Stimulated activated memory B cell treated with anti-CD40 and anti-IgM and Interleukin-4, amounts not matched to agents 10 μg/mL and 1 μg/mL and 100 μg/mL, for 72 hours (primary cell): ENCODE measurements at regions not wholly inside any gene's neighbourhood (a gene's known extent, or its start where the extent isn't known, plus 50 kb on each side); places are given as distances from the start of the nearest gene placed in this dataset.
"Not testable (repeated sequence)": the region's sequence is repeated elsewhere in the genome, so short reads cannot be mapped to it uniquely, and the experiment has no call there.

Experiments used
- ATAC-seq: fragments of 150-1000 bp; cut with Tn5 transposase; 2 replicates; pipeline ENCODE4 v1.10.0; 2021
- H3K27ac Mint-ChIP-seq: one replicate; pipeline ENCODE4 v1.8.0; 2022; ENCODE audit warnings: mild to moderate bottlenecking, mixed read lengths
- H3K27me3 Mint-ChIP-seq: one replicate; pipeline ENCODE4 v1.8.0; 2022; ENCODE audit warnings: mixed read lengths
- H3K36me3 Mint-ChIP-seq: one replicate; pipeline ENCODE4 v1.8.0; 2022; ENCODE audit warnings: mixed read lengths
- H3K4me1 Mint-ChIP-seq: one replicate; pipeline ENCODE4 v1.8.0; 2022; ENCODE audit warnings: mixed read lengths
- H3K4me3 Mint-ChIP-seq: one replicate; pipeline ENCODE4 v1.8.0; 2022; ENCODE audit warnings: mild to moderate bottlenecking, moderate library complexity, mixed read lengths
- H3K9me3 Mint-ChIP-seq: one replicate; pipeline ENCODE4 v1.8.0; 2022; ENCODE audit warnings: mixed read lengths

DNA sequence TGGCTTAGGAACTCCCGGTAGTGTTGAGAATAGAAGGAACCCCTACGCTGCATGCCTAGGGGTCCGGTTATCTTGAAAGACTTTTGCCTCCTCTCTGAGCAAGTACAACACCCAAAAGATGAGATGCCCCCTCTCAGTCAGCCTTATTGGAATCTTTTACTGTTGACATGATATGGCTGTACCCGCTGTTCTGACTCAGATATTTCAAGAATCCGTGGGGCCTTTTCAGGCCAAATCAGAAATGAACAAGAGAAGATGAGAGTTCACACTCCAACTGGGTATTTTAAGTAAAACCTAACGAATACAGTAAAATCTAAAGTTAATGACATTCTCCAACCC, 164.2 kb downstream of the PPIAL4G start:
- H3K4me3 Mint-ChIP-seq = peak overlapping the region; percentile 98
- H3K27me3 Mint-ChIP-seq = no peaks in the 10 kb centered on the region
- H3K9me3 Mint-ChIP-seq = peaks cover 3% of the 10 kb centered on the region
- H3K27ac Mint-ChIP-seq = peak overlapping the region; percentile 95
- ATAC-seq = peak; percentile 34
- no peaks in the 10 kb centered on the region for H3K36me3 Mint-ChIP-seq
- peaks cover 33% of the 10 kb centered on the region for H3K4me1 Mint-ChIP-seq

DNA sequence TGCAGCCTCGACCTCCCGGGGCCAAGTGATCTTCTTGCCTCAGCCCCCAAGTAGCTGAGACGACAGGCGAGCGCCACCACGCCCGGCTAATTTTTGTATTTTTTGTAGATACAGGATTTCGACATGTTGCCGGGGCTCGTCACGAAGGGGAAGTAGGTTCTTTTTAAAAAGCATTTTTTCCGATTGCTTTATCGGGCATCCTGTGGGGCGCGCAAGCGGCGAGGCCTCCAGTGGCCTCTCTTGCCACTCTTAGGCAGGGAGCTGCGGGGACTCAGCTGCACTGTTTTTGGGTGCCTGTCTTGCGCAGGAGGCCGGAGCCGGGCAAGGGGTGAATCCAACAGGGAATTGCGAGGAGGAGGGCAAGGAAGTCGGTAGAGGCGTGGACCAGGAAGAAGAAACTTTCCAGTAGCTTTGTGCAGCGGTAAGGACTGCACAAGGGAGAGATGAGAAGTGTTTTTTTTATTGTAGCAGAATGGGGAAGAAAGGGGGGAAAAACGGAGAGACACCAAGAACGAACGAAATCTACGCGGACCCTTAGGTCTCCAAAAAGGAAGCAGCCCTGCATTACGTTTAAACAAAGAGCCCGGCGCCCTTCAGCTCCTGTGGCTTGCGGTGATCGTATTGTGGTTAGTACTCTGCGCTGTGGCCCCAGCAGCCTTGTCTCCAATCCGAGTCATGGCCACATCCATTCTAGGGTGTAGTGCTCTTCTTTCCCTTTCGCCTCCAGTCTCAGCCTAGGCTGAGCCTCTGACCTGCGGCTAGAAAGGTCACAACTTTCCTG, 164.8 kb downstream of the PPIAL4G start:
- Mint-ChIP-seq H3K4me3 (peak overlapping the region; percentile 98), H3K9me3 (peaks cover 3% of the 10 kb centered on the region), H3K27me3 (no peaks in the 10 kb centered on the region)

DNA sequence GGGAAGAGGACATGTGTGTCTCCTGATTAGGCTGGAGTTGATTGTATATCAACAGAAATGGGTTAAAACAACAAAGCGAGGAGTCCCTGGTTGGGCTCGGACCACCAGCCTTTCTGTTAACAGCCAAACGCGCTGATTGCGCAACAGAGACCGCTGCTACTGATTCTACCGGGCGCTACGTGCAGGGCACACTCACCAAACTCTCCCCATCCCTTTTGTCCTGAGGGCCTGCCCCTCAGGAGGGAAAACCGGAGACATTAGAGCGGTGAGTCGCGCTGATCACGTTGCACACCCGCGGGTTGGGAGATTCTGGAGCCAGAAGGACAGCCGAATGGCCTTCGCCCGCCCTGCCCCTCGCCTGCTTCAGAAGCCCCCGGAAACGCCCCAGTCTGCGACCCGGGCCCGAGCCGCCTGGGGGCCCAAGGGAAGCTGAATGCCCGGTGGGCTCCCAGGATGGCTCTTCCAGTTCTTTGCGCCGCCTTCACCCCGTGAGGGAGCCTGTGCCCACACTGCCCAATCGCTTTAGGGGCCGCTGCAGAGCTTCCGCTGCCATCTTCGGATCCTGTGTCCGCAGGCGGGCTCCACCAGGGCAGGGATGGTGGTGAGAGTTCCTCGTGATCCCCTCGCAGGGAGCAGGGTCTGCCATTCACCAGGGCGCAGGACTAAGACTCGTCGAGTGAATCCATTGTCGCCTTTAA, 165.4 kb upstream of the NBPF11 start:
- H3K4me3 Mint-ChIP-seq = peak overlapping the region; percentile 98
- H3K4me1 Mint-ChIP-seq = peaks cover 33% of the 10 kb centered on the region
- H3K27ac Mint-ChIP-seq = peak overlapping the region; percentile 95
- peaks cover 3% of the 10 kb centered on the region for H3K9me3 Mint-ChIP-seq
- H3K36me3 Mint-ChIP-seq = no peaks in the 10 kb centered on the region
- H3K27me3 Mint-ChIP-seq = no peaks in the 10 kb centered on the region
- no peak for ATAC-seq

More for the DNA sequence above, 164.8 kb downstream of the PPIAL4G start:
- Mint-ChIP-seq H3K27ac (peak overlapping the region; percentile 95), H3K4me1 (peaks cover 33% of the 10 kb centered on the region), H3K36me3 (no peaks in the 10 kb centered on the region)
- ATAC-seq = peak; percentile 79

DNA sequence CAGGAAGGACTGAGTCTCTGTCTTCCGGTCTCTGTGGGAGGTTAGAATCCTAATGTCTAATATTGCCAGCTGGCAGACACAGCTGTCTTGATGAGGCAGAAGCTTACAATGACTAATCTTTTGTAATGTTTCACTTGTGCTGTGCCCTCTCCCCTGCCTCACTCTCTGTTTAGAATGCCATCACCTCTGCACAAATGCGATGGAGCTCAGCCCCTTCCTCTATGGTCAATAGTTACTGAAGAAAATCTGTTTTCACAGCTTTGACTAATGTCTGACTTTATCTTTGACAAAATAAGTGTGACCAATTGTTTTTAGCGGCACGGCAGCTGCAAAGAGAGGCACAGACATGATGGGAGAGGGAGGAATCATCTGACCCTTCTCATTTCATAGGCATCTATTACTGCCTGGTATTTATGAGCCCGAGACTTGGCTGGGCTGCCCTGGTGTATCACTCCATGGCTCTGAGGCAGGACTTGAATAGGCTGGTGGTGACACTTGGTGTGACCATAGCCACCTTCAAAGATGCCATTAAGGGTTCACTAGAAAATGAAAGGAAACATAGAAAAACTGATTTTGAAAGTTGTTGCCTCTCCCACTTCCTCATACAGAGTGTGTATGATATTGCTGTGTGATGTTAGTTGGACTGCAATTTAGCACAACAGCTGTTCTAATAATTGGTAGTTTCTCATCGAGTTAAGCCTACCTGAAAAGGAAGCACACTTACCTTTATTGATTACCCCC, 163.2 kb upstream of the NBPF11 start:
- Mint-ChIP-seq H3K27ac (peak overlapping the region; percentile 67), H3K9me3 (peaks cover 7% of the 10 kb centered on the region), H3K4me3 (no peak overlapping the region), H3K27me3 (no peaks in the 10 kb centered on the region), H3K36me3 (no peaks in the 10 kb centered on the region), H3K4me1 (peaks cover 33% of the 10 kb centered on the region)
- ATAC-seq = peak; percentile 89

DNA sequence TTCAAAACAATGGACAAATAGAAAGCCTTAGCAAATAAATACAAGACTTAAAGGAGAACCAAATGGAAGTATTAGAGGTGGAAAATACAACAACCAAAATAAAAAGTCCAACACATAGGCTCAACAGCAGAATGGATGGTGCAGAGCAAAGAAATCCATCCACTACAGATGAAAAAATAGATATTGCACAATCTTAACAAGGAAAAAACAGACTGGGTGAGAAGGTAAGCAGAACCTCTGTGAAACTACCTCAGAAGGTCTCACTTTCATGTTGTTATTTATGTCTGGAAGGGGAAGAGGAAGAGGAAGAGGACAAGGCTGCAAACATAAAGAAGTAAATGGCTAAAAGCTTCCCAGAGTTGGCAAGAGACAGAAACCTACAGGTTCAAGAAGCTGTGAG, 158.7 kb upstream of the NBPF11 start:
- Mint-ChIP-seq H3K36me3 (no peaks in the 10 kb centered on the region), H3K4me3 (no peak overlapping the region), H3K27me3 (peaks cover 18% of the 10 kb centered on the region), H3K4me1 (peaks cover 24% of the 10 kb centered on the region), H3K9me3 (peaks cover 7% of the 10 kb centered on the region), H3K27ac (no peak overlapping the region)
- ATAC-seq = no peak

DNA sequence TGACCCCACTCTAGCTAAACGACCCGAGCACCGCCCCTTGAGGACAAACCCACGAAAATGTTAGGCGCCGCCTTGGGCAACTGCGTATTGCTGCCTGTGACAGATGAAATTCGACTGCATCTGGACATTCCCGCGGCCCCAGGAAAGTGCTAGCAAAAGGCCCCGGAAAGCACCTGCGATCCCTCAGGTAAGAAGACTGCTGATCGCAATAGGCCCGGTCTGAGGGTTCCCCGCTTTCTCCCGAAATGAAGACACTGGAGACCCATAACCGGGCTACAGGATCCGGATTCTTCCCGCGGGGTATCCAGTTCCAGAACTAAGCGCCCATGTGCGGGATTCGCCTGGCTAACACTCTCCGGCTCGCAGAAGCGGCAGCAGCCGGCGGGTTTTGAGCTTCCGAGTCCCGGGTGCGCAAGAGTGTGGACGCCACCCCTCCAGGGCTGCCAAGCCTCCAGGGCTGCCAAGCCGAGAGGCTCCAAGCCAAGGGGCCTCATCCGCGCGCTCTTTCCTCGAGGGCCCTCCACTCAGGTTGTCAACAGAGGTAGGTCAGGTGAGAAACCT, 157.9 kb upstream of the NBPF11 start:
- H3K4me1 Mint-ChIP-seq = peaks cover 16% of the 10 kb centered on the region
- no peaks in the 10 kb centered on the region for H3K36me3 Mint-ChIP-seq
- peaks cover 7% of the 10 kb centered on the region for H3K9me3 Mint-ChIP-seq

DNA sequence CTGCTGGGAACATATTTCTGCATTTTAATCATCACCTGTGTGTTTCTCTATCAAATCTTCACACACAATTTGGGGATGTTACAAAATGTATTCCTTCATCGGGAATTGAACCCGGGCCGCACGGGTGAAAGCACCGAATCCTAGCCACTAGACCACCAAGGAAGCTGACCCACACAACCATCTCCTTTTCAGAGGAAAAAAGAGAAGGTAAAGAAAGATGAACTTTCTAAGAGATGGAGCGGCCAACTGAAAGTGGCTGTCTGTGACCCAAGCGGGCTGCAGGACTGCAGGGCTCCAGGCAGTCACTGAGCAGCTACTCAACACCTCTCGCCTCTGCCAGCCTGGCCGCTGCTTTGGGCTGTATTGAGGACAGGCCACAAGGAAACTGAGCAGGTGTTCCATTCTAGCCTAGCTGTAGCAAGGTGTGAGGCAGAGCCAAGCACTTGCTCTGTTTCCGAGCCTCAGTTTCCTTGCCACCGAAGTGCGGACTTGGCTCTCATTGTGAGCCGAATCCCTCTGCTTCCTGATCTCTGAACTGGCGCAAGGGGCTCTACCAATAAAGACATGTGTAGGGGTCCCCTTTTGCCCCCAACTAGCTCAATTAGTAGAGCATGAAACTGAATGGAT, 156.9 kb upstream of the NBPF11 start:
- H3K36me3 Mint-ChIP-seq = no peaks in the 10 kb centered on the region
- H3K27me3 Mint-ChIP-seq = peaks cover 18% of the 10 kb centered on the region
- H3K4me3 Mint-ChIP-seq = no peak overlapping the region
- H3K4me1 Mint-ChIP-seq = peaks cover 17% of the 10 kb centered on the region
- ATAC-seq = no peak
- peaks cover 5% of the 10 kb centered on the region for H3K9me3 Mint-ChIP-seq
- no peak overlapping the region for H3K27ac Mint-ChIP-seq

More for the DNA sequence above, 157.9 kb upstream of the NBPF11 start:
- Mint-ChIP-seq H3K4me3 (no peak overlapping the region), H3K27me3 (peaks cover 18% of the 10 kb centered on the region), H3K27ac (no peak overlapping the region)
- no peak for ATAC-seq

DNA sequence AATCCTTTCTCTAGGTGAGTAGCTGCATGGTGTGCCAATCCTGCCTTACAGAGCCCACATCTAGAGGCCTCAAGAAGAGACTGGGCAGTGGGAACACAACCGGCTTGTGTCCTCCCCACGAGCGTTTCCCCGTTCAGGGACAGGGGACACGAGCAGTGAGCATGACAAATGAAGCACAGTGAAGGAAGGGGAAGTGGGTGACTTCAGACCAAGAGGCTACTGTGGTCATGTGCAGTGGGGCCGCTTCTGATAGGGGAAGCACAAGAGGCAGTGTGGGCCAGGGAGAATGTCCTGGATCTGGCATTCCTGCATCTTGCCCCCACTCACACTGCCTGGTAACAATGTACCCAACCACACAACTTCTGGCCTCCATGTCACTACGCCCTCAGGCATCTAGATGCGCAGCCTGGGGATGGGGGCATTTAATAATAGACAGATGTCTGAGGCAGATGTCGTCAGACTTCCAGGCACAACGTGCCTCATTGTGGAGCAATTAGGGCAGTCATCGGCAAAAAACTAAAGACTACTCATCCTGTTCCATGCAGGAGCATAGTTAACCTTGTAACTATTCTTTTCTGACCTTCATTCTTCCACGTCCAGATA, 155.6 kb upstream of the NBPF11 start:
- peaks cover 5% of the 10 kb centered on the region for H3K9me3 Mint-ChIP-seq
- H3K27me3 Mint-ChIP-seq = peaks cover 18% of the 10 kb centered on the region
- H3K27ac Mint-ChIP-seq = peak overlapping the region; percentile 7
- peaks cover 26% of the 10 kb centered on the region for H3K4me1 Mint-ChIP-seq
- H3K36me3 Mint-ChIP-seq = no peaks in the 10 kb centered on the region
- ATAC-seq = peak; percentile 53
- H3K4me3 Mint-ChIP-seq = no peak overlapping the region

DNA sequence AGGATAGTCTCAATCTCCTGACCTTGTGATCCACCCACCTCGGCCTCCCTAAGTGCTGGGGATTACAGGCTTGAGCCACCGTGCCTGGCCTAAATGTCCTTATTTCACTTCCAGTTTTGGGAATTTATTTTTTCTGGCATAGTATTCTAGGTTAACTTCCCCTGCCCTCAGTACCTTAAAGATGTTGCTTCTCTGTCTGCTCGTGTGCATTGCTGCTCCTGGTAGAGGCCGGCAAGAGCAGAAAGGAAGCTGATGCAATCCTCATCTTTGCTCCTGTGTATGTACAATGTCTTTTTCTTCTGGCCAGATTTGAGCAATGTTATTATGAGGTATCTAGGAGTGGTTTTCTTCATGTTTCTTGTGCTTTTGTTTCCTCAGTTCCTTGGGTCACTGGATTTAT, 152.9 kb upstream of the NBPF11 start:
- H3K36me3 Mint-ChIP-seq, H3K4me3 Mint-ChIP-seq, ATAC-seq, H3K27ac Mint-ChIP-seq, H3K9me3 Mint-ChIP-seq: not testable (repeated sequence)
- Mint-ChIP-seq H3K27me3 (peaks cover 18% of the 10 kb centered on the region), H3K4me1 (peaks cover 26% of the 10 kb centered on the region)

DNA sequence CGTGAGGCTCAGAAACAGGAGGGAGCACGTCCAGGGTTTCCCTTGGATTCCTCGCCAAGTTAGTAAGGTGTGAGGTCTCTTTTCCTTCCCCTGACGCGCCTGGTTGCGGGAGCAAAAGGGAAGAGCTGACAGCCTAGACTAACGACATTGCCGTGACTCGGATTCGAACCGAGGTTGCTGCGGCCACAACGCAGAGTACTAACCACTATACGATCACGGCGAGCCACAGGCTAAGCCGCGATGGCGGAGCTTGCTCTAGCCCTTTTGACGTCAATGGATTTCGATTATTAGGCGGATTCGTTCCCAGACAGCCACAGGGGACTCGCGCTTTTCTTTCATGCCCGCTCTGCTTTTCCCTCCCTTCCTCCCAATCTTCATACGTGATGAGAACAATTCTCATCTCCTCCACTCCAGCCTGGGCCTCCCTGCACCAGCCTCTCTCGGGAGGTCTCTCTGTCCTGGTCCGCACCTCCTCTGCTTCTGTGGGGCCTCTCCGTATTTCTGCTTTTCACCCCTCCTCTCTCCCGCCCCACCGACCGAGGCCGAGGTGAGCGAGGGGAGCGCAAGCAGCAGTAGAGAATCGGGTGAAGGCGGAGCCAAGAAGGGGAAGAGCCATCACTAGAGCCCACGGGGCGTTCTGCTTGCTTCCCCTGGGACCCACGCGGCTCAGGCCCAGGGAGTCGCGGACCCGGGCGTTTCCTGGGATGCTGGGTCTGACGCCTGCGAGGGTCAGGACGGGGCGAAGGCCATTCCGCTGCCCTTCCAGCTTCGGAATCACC, 150.7 kb upstream of the NBPF11 start:
- not testable (repeated sequence) for H3K9me3 Mint-ChIP-seq

DNA sequence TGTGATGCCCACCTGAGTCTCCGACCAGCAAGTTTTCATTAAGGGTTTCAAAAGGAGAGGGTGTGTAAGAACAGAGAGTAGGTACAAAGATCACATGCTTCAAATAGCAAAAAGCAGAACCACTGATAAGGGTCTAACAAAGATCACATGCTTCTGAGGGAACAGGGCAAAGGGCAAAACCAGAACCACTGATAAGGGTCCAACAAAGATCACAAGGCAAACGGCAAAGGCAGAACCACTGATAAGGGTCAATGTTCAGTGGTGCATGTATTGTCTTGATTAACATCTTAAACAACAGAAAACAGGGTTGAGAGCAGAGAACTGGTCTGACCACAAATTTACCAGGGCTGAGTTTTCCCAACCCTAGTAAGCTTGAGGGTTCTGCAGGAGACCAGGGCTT, 145.8 kb upstream of the NBPF11 start:
- H3K36me3 Mint-ChIP-seq, H3K9me3 Mint-ChIP-seq, H3K4me1 Mint-ChIP-seq, H3K4me3 Mint-ChIP-seq, H3K27ac Mint-ChIP-seq, H3K27me3 Mint-ChIP-seq, ATAC-seq: not testable (repeated sequence)

More for the DNA sequence above, 150.7 kb upstream of the NBPF11 start:
- H3K36me3 Mint-ChIP-seq = not testable (repeated sequence)
- Mint-ChIP-seq H3K4me3 (peak overlapping the region; percentile 75), H3K27ac (peak overlapping the region; percentile 66), H3K4me1 (peaks cover 23% of the 10 kb centered on the region), H3K27me3 (peaks cover 18% of the 10 kb centered on the region)
- ATAC-seq = peak; percentile 98

DNA sequence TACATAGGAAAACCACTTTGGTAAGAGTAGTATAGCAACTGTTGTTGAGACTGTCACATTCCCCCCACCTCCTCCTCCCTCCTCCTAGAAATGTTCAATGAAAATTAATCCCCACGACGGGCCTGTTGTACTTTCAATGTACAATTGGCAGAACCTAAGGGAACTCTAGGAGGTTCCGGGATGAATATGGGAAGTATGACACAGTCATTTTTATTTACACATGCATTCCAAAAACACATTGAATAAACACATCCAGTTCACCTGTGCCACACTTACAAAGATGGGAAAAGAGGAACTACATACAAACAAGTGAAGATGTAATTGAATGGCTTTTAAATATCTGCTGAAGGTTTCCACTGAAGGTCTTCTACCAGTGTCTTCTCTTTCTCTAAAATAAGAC, 144.4 kb upstream of the NBPF11 start:
- Mint-ChIP-seq H3K4me1 (no peaks in the 10 kb centered on the region), H3K9me3 (no peaks in the 10 kb centered on the region), H3K27me3 (peaks cover 10% of the 10 kb centered on the region), H3K36me3 (no peaks in the 10 kb centered on the region), H3K4me3 (no peak overlapping the region), H3K27ac (no peak overlapping the region)
- no peak for ATAC-seq

DNA sequence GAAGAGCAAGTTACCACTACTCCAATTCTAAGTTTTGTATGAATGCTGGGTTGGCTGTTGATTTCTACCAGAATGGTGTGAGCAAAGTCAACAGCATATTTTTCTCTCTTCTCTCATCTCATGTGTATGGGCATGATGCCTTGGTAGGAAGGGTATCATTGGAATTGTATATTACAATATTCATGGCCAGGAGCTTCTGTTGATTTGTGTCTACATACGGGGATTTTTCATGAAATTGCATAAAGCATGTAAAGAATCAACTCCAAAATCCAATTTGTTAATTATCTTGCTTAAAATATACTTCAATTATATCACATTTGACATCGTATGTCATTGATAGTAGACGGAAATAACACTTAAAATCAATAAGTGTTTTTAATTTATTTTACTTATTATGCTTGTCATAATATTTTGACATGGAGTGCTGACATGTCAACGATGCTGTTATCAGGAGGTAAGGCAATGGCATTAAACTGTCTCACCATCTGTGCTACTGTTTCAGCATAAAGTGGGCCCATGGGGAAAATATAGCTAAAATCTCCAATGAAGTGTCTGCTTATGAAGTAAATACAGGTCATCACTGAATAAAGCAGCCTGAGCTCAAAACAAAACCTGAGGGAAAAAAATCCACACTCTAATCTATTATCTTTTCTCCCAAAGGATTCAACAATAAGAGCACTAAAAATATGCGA, 142.2 kb upstream of the NBPF11 start:
- Mint-ChIP-seq H3K9me3 (peaks cover 3% of the 10 kb centered on the region), H3K27ac (no peak overlapping the region), H3K4me1 (no peaks in the 10 kb centered on the region), H3K4me3 (no peak overlapping the region), H3K27me3 (peaks cover 10% of the 10 kb centered on the region), H3K36me3 (no peaks in the 10 kb centered on the region)
- ATAC-seq = no peak
